HEK293 (cell line): ENCODE measurements at regions not wholly inside any gene's neighbourhood (a gene's known extent, or its start where the extent isn't known, plus 50 kb on each side); places are given as distances from the start of the nearest gene placed in this dataset.

ENCODE experiments used
- CTCF ChIA-PET: fragments of 350-600 bp; formaldehyde crosslinking; extraction: SDS; loops from one replicate; lab custom pipeline; 2021; ENCODE audit warnings: antibody characterized with exemption; lab: Yijun Ruan, JAX
- POLR2A ChIA-PET: fragments of 300-600 bp; formaldehyde crosslinking; extraction: SDS; loops from one replicate; lab custom pipeline; 2020; ENCODE audit warnings: antibody characterized with exemption, inconsistent platforms; lab: Yijun Ruan, JAX
- H3K27ac ChIP-seq: fragments of 200-500 bp; sonication (Bioruptor generic); 2 replicates; pipeline ENCODE4 v1.5.1; 2014; ENCODE audit warnings: low read depth, low read length, control low read depth, inconsistent platforms; ENCODE audit errors: extremely low read depth
- H3K36me3 ChIP-seq, 2 experiments: fragments of 200-500 bp in 1 of 2; sonication (Bioruptor generic) in 1 of 2; 1 replicate in 1 of 2; 2 replicates in 1 of 2; pipeline ENCODE4 v1.5.1; 2014 to 2017; ENCODE audit warnings: inconsistent platforms in 2 of 2, low read length in 2 of 2; ENCODE audit not compliant: control insufficient read depth in 2 of 2, insufficient read depth in 1 of 2
- H3K4me1 ChIP-seq: fragments of 200-500 bp; sonication (Bioruptor generic); 2 replicates; pipeline ENCODE4 v1.5.1; 2014; ENCODE audit warnings: mild to moderate bottlenecking, low read length, inconsistent platforms; ENCODE audit not compliant: control insufficient read depth, insufficient read depth
- H3K4me3 ChIP-seq: 2 replicates; pipeline ENCODE4 v1.5.1; 2011; ENCODE audit warnings: low read depth, mild to moderate bottlenecking, control low read depth, low read length, moderate library complexity
- H3K9me3 ChIP-seq: fragments of 200-500 bp; sonication (Bioruptor generic); 2 replicates; pipeline ENCODE4 v1.5.1; 2014; ENCODE audit warnings: low read depth, low read length, inconsistent platforms; ENCODE audit not compliant: control insufficient read depth, insufficient read depth
- GLI4 ChIP-seq: fragments of 450-650 bp; formaldehyde crosslinking; IDR thresholded peaks from 2 replicates; pipeline ENCODE4 v1.5.1; 2016; ENCODE audit warnings: missing biosample characterization, missing genetic modification characterization
- GLIS2 ChIP-seq: fragments of 450-650 bp; formaldehyde crosslinking; IDR thresholded peaks from 2 replicates; pipeline ENCODE4 v1.5.1; 2016; ENCODE audit warnings: missing biosample characterization, missing genetic modification characterization
- MEIS1 ChIP-seq: sonication (generic); formaldehyde crosslinking; IDR thresholded peaks from 2 replicates; pipeline ENCODE4 v1.8.1; 2022; ENCODE audit warnings: missing genetic modification reagents, mild to moderate bottlenecking, borderline replicate concordance
- PRDM2 ChIP-seq: fragments of 450-650 bp; formaldehyde crosslinking; IDR thresholded peaks from 2 replicates; pipeline ENCODE4 v1.5.1; 2016; ENCODE audit warnings: missing biosample characterization, missing genetic modification characterization, borderline replicate concordance
- SALL2 ChIP-seq: fragments of 450-650 bp; formaldehyde crosslinking; IDR thresholded peaks from 2 replicates; pipeline ENCODE4 v1.5.0; 2017; ENCODE audit warnings: missing biosample characterization, mild to moderate bottlenecking, missing genetic modification characterization, borderline replicate concordance
- ZBTB10 ChIP-seq: fragments of 450-650 bp; formaldehyde crosslinking; IDR thresholded peaks from 2 replicates; pipeline ENCODE4 v1.5.1; 2016; ENCODE audit warnings: missing biosample characterization, missing genetic modification characterization
- ZNF621 ChIP-seq: fragments of 450-650 bp; formaldehyde crosslinking; IDR thresholded peaks from 2 replicates; pipeline ENCODE4 v1.5.1; 2017; ENCODE audit warnings: missing biosample characterization, missing genetic modification characterization
- ZNF623 ChIP-seq: fragments of 450-650 bp; formaldehyde crosslinking; IDR thresholded peaks from 2 replicates; pipeline ENCODE4 v1.5.1; 2016; ENCODE audit warnings: missing biosample characterization, missing genetic modification characterization
- ZNF654 ChIP-seq: fragments of 450-650 bp; formaldehyde crosslinking; IDR thresholded peaks from 2 replicates; pipeline ENCODE4 v1.5.1; 2016; ENCODE audit warnings: low read depth, missing biosample characterization, missing genetic modification characterization
- ZNF658 ChIP-seq: fragments of 450-650 bp; formaldehyde crosslinking; IDR thresholded peaks from 2 replicates; pipeline ENCODE4; 2016; ENCODE audit warnings: missing biosample characterization, missing genetic modification characterization
- TF ChIP-seq, protein P1 (sequence below): fragments of 450-650 bp; formaldehyde crosslinking; IDR thresholded peaks from 2 replicates; pipeline ENCODE4 v1.5.1; 2016; ENCODE audit warnings: missing biosample characterization, missing genetic modification characterization
- TF ChIP-seq, protein P2 (sequence below): fragments of 450-650 bp; formaldehyde crosslinking; IDR thresholded peaks from 2 replicates; pipeline ENCODE4 v1.5.1; 2016; ENCODE audit warnings: missing biosample characterization, missing genetic modification characterization
- TF ChIP-seq, protein P3 (sequence below): fragments of 450-650 bp; formaldehyde crosslinking; conservative IDR thresholded peaks from 2 replicates; pipeline ENCODE4 v1.5.1; 2016; ENCODE audit warnings: low read depth, missing biosample characterization, missing genetic modification characterization

- no peak for TF ChIP-seq ZBTB10 (tag by site-specific recombination)
- TF ChIP-seq, protein P1, sequence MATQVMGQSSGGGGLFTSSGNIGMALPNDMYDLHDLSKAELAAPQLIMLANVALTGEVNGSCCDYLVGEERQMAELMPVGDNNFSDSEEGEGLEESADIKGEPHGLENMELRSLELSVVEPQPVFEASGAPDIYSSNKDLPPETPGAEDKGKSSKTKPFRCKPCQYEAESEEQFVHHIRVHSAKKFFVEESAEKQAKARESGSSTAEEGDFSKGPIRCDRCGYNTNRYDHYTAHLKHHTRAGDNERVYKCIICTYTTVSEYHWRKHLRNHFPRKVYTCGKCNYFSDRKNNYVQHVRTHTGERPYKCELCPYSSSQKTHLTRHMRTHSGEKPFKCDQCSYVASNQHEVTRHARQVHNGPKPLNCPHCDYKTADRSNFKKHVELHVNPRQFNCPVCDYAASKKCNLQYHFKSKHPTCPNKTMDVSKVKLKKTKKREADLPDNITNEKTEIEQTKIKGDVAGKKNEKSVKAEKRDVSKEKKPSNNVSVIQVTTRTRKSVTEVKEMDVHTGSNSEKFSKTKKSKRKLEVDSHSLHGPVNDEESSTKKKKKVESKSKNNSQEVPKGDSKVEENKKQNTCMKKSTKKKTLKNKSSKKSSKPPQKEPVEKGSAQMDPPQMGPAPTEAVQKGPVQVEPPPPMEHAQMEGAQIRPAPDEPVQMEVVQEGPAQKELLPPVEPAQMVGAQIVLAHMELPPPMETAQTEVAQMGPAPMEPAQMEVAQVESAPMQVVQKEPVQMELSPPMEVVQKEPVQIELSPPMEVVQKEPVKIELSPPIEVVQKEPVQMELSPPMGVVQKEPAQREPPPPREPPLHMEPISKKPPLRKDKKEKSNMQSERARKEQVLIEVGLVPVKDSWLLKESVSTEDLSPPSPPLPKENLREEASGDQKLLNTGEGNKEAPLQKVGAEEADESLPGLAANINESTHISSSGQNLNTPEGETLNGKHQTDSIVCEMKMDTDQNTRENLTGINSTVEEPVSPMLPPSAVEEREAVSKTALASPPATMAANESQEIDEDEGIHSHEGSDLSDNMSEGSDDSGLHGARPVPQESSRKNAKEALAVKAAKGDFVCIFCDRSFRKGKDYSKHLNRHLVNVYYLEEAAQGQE (tag by site-specific recombination) = no peak
- TF ChIP-seq ZNF623 (tag by site-specific recombination) = no peak
- no peak for TF ChIP-seq ZNF658 (tag by site-specific recombination)
- TF ChIP-seq, protein P2, sequence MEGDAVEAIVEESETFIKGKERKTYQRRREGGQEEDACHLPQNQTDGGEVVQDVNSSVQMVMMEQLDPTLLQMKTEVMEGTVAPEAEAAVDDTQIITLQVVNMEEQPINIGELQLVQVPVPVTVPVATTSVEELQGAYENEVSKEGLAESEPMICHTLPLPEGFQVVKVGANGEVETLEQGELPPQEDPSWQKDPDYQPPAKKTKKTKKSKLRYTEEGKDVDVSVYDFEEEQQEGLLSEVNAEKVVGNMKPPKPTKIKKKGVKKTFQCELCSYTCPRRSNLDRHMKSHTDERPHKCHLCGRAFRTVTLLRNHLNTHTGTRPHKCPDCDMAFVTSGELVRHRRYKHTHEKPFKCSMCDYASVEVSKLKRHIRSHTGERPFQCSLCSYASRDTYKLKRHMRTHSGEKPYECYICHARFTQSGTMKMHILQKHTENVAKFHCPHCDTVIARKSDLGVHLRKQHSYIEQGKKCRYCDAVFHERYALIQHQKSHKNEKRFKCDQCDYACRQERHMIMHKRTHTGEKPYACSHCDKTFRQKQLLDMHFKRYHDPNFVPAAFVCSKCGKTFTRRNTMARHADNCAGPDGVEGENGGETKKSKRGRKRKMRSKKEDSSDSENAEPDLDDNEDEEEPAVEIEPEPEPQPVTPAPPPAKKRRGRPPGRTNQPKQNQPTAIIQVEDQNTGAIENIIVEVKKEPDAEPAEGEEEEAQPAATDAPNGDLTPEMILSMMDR (tag by site-specific recombination) = no peak
Observed at GRCh38 chr5:168198359-168198758, 93.1 kb upstream of the WWC1 start (continued).

DNA sequence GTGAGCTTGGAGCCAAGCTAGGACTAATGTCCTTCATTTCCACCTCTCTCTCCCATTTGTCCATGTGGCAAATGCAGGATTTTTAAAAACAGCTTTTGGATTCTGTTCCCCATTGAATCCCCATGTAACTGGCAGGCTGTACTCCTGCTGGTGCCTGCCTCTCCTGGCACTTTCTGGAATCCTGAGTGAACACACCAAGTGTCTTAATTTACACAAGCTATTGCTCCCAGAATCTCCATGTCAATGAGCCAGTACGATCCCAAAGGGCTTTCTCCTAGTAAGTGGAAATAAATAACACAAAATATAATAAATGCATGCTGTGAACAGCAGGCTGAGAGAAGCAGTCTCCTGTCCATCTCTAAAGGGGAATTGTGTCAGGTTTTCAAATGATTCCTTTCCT is 88.4 kb upstream of the WWC1 start:
- CTCF ChIA-PET = interaction anchor here (0.7 kb wide), 1 partner anchor 126 kb away, joined by 3 read pairs; no protein-coding TSS in a partner anchor
- no peaks in the 10 kb centered on the region for H3K4me1 ChIP-seq
- H3K27ac ChIP-seq = no peak overlapping the region
- TF ChIP-seq ZBTB10 (tag by site-specific recombination) = no peak
- no peak for TF ChIP-seq ZNF654 (tag by site-specific recombination)
- no peak for TF ChIP-seq GLIS2 (tag by site-specific recombination)
- no peak for TF ChIP-seq PRDM2 (tag by site-specific recombination)
- no peak for TF ChIP-seq SALL2 (tag by site-specific recombination)
- no peak for TF ChIP-seq GLI4 (tag by site-specific recombination)
- TF ChIP-seq, protein P3, sequence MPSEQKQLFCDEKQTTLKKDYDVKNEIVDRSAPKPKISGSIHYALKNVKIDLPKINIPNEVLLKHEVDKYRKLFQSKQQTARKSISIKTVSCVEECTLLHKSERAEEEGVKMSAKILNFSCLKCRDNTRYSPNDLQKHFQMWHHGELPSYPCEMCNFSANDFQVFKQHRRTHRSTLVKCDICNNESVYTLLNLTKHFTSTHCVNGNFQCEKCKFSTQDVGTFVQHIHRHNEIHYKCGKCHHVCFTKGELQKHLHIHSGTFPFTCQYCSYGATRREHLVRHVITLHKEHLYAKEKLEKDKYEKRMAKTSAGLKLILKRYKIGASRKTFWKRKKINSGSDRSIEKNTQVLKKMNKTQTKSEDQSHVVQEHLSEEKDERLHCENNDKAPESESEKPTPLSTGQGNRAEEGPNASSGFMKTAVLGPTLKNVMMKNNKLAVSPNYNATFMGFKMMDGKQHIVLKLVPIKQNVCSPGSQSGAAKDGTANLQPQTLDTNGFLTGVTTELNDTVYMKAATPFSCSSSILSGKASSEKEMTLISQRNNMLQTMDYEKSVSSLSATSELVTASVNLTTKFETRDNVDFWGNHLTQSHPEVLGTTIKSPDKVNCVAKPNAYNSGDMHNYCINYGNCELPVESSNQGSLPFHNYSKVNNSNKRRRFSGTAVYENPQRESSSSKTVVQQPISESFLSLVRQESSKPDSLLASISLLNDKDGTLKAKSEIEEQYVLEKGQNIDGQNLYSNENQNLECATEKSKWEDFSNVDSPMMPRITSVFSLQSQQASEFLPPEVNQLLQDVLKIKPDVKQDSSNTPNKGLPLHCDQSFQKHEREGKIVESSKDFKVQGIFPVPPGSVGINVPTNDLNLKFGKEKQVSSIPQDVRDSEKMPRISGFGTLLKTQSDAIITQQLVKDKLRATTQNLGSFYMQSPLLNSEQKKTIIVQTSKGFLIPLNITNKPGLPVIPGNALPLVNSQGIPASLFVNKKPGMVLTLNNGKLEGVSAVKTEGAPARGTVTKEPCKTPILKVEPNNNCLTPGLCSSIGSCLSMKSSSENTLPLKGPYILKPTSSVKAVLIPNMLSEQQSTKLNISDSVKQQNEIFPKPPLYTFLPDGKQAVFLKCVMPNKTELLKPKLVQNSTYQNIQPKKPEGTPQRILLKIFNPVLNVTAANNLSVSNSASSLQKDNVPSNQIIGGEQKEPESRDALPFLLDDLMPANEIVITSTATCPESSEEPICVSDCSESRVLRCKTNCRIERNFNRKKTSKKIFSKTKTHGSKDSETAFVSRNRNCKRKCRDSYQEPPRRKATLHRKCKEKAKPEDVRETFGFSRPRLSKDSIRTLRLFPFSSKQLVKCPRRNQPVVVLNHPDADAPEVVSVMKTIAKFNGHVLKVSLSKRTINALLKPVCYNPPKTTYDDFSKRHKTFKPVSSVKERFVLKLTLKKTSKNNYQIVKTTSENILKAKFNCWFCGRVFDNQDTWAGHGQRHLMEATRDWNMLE (tag by site-specific recombination) = no peak
- TF ChIP-seq ZNF621 (tag by site-specific recombination) = no peak
- no peak for TF ChIP-seq MEIS1 (CRISPR knock-in tag)
- no peaks in the 10 kb centered on the region for H3K36me3 ChIP-seq
- POLR2A ChIA-PET = interaction anchor here (0.6 kb wide), 1 partner anchor 68 kb away, joined by 3 read pairs; no protein-coding TSS in a partner anchor
- no peak overlapping the region for H3K4me3 ChIP-seq
- H3K9me3 ChIP-seq = no peaks in the 10 kb centered on the region
